HG02798 (cell line): ENCODE measurements at regions not wholly inside any gene's neighbourhood (a gene's known extent, or its start where the extent isn't known, plus 50 kb on each side); places are given as distances from the start of the nearest gene placed in this dataset.

Source experiments
- ATAC-seq: cut with Tn5 transposase; IDR thresholded peaks from one replicate; pipeline ENCODE4 v1.9.1; 2021; ENCODE audit warnings: mild to moderate bottlenecking; ENCODE audit not compliant: unreplicated experiment, poor library complexity

- ATAC-seq = no peak
Observed at GRCh38 chr2:121895723-121896571, 140.5 kb downstream of the TSN start.

DNA sequence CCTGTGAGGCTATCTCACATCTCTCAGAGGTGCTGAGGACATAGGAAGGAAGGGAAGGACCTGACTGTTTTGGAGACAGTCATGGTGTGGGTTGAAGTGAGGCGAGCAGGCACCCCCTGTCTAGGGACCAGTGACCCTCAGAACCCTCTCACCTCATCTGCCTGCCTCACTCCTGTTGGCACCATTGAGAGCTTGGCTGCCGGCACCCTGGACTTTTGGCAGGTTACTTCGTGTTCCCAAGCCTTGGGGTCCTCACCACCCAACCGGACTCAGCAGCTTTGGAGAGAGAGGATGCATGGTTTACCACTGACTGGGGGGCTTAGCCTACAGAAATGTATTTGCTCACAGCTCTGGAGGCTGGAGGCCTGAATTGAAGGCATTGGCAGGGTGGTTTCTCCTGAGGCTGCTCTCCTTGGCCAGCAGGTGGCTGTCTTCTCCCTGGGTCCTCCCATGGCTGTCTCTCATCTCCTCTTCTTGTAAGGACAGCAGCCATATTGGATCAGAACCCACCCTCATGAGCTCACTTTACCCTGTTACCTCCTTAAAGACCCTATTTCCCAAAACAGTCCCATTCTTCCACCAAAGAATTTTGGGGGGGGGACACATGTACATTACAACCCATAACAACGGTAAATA, 142.0 kb downstream of the TSN start:
- peak; percentile 86 for ATAC-seq

DNA sequence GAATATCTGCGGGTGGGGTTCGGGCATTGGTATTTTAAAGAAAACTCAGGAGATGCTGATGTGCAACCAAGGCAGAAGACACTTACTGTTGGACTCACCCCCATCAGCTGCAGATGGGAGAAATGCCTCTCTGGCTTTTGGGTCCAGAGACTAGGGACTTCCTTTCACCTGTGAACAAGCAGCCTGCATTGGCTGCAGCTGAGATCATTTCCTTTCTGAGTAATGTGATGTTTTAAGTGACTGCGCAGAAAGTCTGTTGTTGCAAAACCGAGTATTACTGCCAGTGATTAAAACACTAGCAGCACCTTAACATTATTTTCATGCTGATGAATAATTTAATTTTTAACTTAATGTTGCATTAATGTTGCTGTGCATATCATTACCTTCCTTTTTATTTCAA, 143.0 kb downstream of the TSN start:
- ATAC-seq = no peak

GRCh38 chr2:121900391-121900790, 144.9 kb downstream of the TSN start:
- ATAC-seq = no peak

DNA sequence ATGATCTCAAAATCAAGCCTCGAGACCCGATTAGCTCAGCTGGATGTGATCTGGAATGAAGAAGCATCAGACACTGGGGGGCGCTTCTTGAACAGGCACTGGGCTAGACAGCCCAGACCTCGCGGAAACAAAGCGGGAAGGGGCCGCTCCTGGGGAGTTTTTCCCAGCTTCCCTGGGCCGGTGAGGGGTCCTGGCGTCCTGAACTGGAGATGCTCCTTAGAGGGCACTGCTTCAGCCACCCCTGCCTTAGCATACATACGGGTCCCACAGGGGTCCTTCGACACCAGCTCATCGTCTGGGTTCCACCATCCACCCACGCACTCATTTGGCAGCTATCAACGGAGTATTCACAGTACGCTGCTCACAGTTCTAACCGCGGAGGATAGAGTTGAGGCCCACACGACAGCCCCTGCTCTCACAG, 146.7 kb downstream of the TSN start:
- ATAC-seq = peak; percentile 29

GRCh38 chr2:121902616-121903015, 147.2 kb downstream of the TSN start:
- peak; percentile 14 for ATAC-seq

GRCh38 chr2:121903037-121903689, 147.7 kb downstream of the TSN start:
- ATAC-seq = no peak

DNA sequence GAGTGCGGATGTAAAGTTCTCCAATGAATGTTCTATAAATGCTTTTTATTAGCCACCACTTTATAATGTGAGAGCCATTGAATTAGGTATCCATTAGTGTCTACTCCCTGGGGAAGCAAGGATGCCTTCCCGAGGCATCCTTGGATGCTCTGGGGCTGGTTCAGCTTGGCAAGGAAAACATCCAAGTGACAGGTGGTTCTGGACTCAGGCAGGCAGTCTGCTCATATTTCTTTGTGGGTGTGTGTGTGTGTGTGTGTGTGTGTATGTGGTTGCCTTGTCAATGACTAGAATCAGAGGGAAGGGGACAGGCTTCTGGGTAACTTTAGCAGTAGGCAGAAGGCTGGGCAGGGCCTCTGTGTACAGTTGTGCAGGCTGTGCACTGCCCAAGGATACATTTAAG, 149.2 kb downstream of the TSN start:
- no peak for ATAC-seq

GRCh38 chr2:121905201-121905600, 149.8 kb downstream of the TSN start:
- ATAC-seq = no peak

DNA sequence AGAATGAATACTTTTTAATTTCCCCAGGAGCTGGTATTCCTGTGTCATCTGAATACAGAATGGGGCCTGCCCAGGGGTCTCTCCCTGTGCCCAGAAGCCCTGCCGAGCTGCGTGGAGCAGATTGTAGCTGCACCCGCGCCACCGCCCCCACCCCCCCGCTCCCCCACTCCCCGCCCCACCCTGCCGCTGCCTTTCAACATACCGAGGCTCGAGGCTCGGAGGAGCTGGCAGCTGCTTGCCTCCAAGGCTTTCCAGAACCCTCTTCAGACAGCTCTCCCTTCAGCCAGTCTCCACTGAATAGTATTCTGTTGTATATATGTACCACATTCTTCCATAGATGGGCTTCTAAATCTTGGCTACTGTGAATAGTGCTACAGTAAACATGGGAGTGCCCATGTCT, 150.7 kb downstream of the TSN start:
- no peak for ATAC-seq

GRCh38 chr2:121907928-121908327, 152.5 kb downstream of the TSN start:
- no peak for ATAC-seq

- ATAC-seq = no peak
Observed at GRCh38 chr2:121910139-121910538, 154.7 kb downstream of the TSN start.

DNA sequence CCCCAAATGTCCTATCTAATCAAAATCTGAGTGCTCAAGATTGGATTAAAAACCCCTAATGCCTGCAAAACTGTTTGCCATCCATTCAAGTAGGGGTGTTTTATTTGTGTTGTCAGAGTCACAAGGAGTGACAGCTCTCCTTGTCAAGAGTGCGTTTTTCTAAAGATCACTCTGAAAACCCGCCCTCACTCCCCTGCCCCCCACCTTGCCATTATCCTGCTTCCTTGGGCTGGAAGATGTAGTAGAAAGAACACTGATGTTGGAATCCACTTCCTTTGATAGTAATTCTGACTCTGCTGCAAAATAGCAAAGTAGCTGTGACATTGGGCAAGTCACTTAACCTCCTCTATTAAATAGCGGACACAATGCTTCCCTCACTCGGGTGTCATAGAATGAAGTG, 155.6 kb downstream of the TSN start:
- ATAC-seq = no peak

GRCh38 chr2:121917143-121917542, 161.7 kb downstream of the TSN start:
- ATAC-seq = no peak

- no peak for ATAC-seq
Observed at GRCh38 chr2:121918231-121918630, 162.8 kb downstream of the TSN start.

DNA sequence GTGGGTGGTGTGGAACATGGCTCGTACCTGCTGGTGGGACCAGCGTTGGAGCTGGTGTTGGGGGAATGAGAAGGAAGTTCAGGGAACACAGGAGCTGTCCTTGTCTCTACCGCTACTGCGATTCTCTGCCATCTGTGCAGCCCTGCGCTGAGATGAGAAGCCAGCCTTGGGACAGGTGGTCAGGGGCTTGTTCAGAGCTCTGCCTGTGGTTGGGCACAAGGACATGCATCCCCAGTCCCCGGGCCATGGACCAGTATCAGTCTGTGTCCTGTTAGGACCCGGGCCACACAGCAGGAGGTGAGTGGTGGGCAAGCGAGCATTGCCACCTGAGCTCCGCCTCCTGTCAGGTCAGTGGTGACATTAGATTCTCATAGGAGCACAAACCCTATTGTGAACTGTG, 164.4 kb downstream of the TSN start:
- no peak for ATAC-seq

DNA sequence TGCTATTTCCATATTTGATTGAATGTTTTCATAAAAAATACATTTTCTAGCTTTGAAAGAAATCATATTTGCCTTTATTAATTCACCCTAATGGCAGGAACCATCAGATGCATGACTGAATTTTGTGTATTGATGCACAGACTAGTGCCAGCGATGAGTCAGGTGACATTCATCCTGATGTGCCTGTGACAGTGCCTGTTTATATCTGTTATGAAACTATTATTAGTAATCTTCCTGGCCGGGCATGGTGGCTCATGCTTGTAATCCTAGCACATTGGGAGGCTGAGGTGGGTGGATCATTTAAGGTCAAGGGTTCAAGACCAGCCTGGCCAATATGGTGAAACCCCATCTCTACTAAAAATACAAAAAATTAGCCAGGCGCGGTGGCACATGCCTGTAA, 170.0 kb downstream of the TSN start:
- no peak for ATAC-seq

DNA sequence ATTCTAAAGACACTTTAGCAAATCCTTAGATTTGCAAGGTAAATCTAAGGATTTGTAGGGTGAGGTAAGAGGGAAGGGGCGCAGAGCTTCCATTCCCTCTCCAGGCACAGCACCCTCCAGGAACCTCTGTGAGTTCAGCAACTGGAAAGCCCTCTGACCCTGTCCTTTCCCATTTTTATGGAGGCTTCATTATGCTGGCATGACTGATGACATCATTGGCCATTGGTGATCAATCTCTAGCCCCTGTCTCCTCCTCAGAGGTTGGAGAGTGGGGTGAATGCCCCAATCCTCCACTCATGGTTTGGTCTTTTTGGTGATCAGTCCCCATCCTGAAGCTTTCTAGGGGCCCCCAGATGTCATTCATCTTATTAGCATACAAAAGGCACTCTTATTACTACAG, 187.8 kb downstream of the TSN start:
- no peak for ATAC-seq

DNA sequence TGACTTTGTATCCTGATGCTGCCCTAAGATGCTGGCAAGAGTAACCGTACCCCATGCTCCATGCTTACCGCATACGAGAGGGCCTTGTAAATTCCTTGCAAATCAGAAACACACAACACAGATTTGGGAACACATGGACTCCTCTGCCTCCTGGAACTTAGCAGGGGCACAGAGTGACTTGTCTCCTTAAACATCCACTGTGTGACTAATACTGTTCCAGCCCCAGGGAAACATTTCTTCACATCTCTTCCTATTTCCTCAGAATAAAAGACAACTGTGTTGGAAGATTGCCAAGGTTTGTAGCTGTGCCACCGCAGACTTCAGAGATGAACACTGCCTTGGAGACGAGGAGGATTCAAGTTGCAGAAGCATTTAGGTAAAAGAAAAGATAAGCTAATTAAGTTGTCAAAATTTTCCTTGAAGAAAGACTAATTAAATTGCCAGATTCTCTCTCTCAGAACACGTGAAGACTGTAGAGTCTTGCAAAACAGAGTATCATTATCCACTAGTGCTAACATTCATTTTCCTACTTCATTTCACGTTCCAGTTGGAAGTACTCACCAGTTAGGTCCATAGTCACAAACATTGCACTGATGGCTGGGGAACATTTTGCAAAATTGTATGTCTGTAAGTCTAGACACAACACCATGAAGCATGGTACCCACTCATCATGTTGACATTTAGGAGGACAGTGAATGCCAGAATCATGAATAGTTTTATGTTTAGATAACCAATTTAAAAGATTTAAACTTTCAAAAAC, 188.8 kb downstream of the TSN start:
- ATAC-seq = no peak

DNA sequence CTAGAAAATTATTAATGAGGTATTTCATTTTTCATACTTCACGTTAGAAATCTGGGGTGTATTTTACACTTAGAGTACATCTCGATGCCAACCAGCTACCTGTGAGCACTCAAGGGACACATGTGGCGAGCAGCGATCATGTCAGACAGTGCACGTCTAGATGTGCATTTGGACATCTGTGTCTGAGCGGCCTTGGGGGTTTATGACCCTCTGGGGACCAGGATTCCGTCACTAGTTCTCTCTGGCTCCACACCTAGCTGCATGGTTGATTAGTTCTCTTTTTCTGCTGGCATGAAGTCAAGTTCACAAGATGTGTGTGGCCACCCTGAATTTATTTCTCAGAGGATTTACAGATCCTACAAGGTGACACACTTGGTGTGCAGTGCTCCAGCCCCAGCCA, 192.2 kb downstream of the TSN start:
- ATAC-seq = no peak

DNA sequence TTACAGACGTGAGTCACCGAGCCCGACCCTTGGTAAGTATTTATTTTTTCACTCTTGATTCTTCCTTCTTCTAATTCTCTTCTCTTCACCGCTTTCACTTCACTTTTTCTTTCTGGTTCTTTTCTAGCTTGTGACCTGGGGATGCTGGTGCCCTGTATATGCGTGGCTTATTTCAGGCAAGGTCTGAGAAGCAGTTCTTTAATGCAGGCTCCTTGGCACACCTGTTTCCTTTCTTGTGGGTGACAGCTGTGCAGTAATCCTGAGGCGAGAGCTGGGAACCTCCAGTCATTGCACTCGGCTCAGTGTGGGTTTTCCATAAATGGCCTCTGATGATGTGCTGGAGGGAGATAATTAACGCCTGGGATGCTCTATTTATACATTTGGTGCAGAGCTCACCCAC, 193.8 kb downstream of the TSN start:
- no peak for ATAC-seq
